ENCODE measurements at regions not wholly inside any gene's neighbourhood (a gene's known extent, or its start where the extent isn't known, plus 50 kb on each side); places are given as distances from the start of the nearest gene placed in this dataset.

- no peak for DNase-seq (ENCODE audit: low read depth)
- no peak overlapping the region for H3K4me3 ChIP-seq (ENCODE audit: low read depth, low read length)
- no peak for TF ChIP-seq CTCF (conservative IDR thresholded peaks at IDR 0.05; ENCODE audit: low read depth, low read length)
These were observed 518.0 kb upstream of the PPP2R3A start for GRCh38 chr3:135447483-135447882.

GRCh38 chr3:135448520-135448919, 517.0 kb upstream of the PPP2R3A start:
- no peak overlapping the region for H3K4me3 ChIP-seq (ENCODE audit: low read depth, low read length)
- no peak for DNase-seq (ENCODE audit: low read depth)
- no peak for TF ChIP-seq CTCF (conservative IDR thresholded peaks at IDR 0.05; ENCODE audit: low read depth, low read length)

GRCh38 chr3:135449046-135449445, 516.5 kb upstream of the PPP2R3A start:
- no peak for TF ChIP-seq CTCF (conservative IDR thresholded peaks at IDR 0.05; ENCODE audit: low read depth, low read length)
- H3K4me3 ChIP-seq (ENCODE audit: low read depth, low read length) = no peak overlapping the region
- DNase-seq (ENCODE audit: low read depth) = no peak

GRCh38 chr3:135451037-135451785, 514.3 kb upstream of the PPP2R3A start:
- no peak overlapping the region for H3K4me3 ChIP-seq (ENCODE audit: low read depth, low read length)
- DNase-seq (ENCODE audit: low read depth) = no peak
- no peak for TF ChIP-seq CTCF (conservative IDR thresholded peaks at IDR 0.05; ENCODE audit: low read depth, low read length)

GRCh38 chr3:135452881-135453280, 512.6 kb upstream of the PPP2R3A start:
- no peak overlapping the region for H3K4me3 ChIP-seq (ENCODE audit: low read depth, low read length)
- DNase-seq (ENCODE audit: low read depth) = no peak
- no peak for TF ChIP-seq CTCF (conservative IDR thresholded peaks at IDR 0.05; ENCODE audit: low read depth, low read length)

- DNase-seq (ENCODE audit: low read depth) = no peak
- no peak overlapping the region for H3K4me3 ChIP-seq (ENCODE audit: low read depth, low read length)
- no peak for TF ChIP-seq CTCF (conservative IDR thresholded peaks at IDR 0.05; ENCODE audit: low read depth, low read length)
These were observed 512.2 kb upstream of the PPP2R3A start for GRCh38 chr3:135453326-135453725.

GRCh38 chr3:135454890-135455289, 510.6 kb upstream of the PPP2R3A start:
- H3K4me3 ChIP-seq (ENCODE audit: low read depth, low read length) = no peak overlapping the region
- no peak for DNase-seq (ENCODE audit: low read depth)
- no peak for TF ChIP-seq CTCF (conservative IDR thresholded peaks at IDR 0.05; ENCODE audit: low read depth, low read length)
